NCI-H1092 (cell line): ENCODE measurements at regions not wholly inside any gene's neighbourhood (a gene's known extent, or its start where the extent isn't known, plus 50 kb on each side); places are given as distances from the start of the nearest gene placed in this dataset.

Experiments used
- DNase-seq: peaks from one replicate; lab custom pipeline; 2025; lab: John Stamatoyannopoulos, UW

DNA sequence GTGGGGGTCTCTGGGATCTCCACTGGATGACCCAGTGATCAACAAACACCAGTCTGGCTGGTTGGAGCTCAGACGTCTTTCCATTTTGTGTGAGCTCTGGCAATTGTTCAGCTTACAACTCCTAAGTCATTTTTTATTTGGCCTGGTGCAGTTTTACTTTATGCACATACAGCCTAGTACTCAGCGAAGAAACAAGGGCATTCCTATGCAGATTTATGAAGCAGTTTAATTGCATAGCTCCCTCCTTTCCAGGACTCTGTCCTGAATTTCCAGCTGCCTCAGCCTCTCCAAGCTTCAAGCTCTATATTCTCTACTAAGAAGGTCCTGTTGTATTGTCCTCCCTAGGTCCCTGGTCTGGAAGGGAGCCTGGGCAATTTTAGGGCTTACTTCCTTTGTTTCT is 145.6 kb upstream of the GALNT17 start:
- no peak for DNase-seq

DNA sequence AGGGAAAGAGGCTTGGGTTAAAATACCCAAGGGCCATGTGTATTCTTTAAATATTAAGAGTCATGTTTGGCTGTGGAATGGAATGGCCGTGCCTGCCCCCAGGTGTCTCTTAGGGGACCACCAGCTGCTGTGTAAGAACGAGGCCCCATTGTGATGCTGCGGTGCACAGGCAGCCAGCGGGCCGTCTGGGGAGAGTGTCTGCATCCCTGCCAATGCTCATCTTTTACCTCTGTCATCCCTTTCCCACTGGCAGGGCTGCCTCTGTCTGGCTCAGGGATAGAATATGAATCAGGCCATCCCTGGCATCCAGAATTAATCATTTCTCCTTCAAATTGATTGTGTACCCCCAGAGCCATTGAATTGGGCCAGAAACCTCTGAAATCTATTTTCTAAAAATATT is 137.8 kb upstream of the GALNT17 start:
- no peak for DNase-seq

DNA sequence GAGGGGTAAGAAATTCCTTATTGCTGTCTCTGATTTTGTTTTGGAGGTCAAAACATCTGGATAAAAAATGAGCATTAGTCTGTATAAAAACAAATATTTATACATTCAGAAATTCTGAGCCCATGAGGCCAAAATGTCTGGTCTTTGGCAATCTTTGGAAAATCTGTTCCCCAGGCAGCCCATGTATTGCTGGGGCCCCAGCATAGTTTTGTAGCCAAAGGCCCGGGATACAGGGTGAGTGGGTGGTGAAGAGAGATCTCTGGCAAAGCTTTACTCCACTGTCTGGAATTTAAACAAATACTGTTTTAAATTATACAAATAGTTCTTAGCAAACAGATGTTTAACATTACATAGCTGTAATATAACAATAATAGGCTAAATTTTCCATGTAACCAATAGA is 134.7 kb upstream of the GALNT17 start:
- DNase-seq, result no peak

DNA sequence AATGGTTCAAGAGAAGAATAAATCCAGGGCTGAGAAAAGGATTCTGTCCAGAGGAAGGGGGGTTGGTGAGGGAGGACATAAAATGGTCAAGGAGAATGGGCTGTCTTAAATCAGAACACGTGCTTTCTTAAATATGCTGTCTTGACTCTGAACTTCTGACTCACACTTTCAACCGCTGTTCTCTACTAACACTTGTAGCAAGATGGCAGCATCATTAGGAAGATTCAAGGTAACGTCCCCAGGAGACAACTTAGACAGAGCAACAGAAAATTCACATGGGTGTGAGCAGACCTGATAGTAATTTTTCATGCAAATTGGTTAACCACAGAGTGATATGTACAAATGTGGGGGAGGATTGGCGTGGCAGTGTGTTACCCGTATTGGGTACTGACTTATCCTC is 126.8 kb upstream of the GALNT17 start:
- no peak for DNase-seq

DNA sequence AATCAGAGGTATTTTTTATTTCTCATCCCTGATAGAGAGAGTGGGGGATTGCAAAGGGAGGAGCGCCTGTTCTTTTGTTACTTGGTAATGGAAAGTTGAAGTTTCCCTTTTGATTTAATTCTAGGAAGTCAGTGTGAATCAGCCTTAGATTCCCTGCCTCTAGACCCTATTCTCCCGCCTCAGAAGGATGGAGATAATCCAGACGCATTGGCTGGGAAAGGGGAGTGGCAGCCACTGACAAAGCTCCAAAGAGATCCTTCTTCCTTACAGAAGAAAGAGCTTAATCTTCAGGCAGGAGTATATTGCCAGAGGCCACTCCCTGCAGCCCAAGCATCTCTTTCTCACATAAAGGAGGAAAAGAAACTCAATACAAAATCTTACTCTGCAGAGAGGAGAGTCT is 122.3 kb upstream of the GALNT17 start:
- DNase-seq, result no peak

DNA sequence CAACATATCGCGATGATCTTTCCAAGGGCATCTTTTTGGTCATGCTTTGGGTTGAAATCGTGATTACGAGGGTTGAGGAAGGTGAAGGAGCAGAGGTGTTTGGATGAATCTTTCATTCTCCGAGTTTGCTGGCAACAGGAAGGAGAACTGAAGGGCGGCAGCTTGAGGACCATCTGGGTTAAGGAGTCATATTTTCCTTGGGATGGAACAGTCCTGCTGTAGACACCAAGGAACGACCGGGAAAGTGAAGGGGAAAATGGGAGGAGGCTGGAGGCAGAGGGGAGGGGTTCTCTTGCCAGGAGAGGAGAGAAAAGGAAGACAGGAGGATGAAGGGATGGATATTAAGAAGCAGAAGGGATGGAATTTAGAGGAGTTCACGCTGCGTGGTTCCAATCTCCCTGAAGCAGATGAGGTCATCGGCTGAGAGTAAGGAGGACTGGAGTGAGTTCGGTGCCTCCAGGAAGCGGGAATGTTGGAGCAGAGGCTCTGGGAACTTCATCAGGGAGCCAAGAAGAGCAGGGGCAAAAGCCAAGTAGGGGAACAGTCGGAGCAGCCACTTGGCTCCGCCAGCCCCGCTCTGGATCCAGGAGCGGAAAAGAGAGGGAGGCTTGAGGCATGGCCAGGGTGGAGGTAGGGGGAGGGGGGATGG is 116.6 kb upstream of the GALNT17 start:
- no peak for DNase-seq

DNA sequence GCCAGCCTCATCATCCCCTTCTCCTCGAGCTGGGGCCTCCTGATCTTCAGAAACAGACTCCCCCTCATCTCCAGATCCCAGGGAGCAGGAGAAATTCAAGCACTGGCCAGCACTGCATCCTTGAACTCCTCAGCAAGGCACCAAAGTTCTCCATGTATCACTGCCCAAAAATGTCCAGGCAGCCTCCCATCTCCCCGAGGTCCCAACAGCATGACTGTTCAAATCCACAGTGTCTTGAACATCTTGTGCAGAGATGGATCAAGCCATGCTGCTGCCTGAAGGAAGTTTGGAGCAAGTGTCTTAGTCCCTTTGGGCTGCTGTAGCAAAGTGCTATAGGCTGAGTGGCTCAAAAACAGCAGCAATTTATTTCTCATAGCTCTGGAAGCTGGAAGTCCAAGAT is 115.5 kb upstream of the GALNT17 start:
- DNase-seq, result no peak

DNA sequence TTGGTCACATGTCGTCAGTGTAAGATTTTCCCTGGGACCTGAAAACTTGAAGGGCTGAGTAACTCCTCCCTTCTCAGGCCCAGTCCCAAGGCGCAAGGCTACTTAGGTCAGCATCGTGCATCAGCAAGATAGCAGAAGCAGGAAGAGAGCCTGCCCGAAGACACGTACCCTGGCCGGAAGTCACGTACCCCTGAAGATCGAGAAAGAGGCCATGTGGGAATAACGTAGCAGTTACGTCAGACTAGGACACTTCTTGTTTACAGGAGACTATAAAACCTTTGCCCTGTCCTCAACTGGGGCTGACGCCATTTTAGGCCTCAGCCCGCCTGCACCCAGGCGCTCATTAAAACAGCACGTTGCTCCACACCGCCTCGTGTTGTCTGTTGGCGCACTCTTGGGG is 114.3 kb upstream of the GALNT17 start:
- no peak for DNase-seq

DNA sequence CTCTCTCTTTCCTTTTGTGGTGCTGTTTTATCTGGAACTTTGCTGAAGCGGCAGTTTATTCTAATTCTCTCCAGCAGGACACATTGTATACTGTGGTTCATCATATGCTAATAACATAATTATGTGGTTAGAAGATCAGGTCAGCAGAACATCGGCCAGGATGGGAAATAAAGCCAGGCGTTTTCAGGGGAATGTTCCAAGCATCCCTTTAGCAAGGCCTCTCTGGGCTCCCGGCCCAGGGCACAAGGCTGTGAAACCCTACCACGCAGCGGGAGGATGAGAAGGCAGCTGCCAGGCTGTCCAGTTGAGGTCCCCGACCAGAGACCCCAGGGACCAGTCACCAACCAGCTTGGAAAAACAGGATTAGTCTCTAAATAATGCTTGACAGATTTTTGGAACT is 112.2 kb upstream of the GALNT17 start:
- no peak for DNase-seq

DNA sequence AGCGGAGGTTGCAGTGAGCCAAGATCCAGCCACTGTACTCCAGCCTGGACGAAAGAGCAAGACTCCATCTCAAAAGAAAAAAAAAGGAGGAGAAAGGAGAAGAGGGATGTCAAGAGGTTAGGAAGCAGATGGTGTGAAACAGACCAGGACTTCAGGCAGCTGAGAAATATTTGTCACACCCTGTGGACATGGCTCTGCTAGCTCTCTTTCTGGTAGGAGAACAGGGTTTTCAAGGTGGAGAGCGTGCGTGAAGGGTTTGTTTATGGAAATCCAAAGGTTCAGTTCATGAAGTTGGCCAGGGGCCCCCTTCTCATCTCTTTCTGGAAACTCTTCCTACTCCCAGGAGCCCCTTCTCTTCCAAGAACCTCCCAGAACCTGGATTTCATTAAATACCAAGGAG is 110.8 kb upstream of the GALNT17 start:
- DNase-seq, result no peak

DNA sequence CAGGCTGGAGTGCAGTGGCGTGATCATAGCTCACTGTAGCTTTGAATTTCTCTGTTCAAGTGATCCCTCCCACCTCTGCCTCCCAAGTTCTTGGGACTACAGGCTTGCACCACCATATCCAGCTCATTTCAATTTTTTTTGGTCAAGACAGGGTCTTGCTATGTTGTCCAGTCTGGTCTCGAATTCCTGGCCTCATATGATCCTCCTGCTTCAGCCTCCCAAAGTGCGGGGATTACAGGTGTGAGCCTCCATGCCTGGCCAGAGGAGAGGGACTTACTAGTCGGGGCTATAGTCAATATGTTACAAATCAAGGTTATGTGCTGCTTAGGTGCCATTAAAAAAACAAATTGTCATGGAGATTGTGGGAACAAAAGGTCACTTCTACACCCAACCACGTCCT is 105.3 kb upstream of the GALNT17 start:
- DNase-seq, result no peak

DNA sequence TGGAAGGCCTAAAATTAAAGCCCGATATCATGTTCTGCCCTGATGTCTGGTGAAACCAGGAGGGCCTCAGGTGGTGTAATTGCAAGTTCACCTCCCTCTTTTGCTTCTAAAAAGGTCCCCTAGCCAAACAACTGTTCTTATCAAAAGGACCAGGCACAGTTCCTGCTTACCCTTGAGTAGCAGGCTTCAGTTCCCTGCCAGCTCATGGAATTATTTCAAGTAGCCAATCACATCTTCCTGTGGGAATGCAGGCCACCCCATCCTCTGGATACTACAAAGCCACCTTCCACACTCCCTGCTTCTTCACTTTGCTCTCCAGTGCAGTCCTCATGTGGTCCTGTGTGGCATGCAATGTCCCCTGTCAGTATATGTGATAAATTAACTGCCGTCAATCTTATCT is 97.7 kb upstream of the GALNT17 start:
- no peak for DNase-seq

DNA sequence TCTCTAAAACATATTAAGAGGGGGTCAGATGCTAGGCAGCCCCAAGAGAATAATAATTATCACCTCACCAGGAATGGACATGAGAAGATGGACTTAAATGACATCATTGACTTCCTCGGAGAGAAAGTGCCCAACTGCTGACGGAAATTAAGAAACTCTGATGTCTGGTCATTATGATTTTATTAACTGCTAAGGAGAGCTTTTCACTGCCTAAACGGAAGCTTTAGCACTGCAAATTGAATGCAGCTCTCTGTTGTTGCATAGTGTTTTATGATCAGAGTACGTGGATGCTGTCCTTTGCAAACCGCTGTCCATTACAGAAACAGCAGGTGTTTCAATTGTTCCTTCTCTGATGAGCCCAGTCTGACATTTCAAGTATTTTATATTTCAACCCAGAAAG is 89.4 kb upstream of the GALNT17 start:
- DNase-seq, result no peak

DNA sequence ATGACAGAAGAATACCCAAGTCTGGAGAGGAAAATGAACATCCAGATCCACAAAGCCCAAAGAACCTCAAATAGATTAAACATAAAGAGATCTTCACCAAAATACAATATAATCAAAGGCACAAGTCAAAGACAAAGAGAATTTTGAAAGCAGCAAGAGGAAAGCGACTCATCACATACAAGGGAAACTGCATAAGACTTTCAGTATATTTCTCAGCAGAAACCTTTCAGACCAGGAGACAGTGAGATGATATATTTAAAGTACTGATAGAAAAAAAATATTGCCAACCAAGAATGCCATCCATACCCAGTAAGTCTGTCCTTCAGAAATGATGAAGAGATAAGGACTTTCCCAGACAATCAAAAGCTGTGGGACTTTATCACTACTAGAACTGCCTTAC is 81.5 kb upstream of the GALNT17 start:
- no peak for DNase-seq

DNA sequence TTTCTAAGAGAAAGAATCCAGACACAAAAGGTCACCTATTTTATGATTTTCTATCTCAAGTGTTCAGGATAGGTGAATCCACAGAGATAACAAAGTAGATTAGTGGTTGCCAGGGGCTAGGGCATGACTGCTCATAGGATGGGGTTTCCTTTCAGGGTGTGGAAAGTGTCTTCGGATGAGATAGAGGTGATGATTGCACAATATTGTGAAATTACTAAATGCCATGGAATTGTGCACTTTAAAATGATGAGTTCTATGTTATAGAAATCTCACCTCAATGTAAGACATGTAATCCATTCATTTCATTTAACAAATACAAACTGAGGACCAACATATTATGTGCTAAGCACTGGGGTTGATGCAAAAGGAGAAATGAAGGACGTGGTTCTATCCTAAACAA is 76.4 kb upstream of the GALNT17 start:
- DNase-seq, result no peak

DNA sequence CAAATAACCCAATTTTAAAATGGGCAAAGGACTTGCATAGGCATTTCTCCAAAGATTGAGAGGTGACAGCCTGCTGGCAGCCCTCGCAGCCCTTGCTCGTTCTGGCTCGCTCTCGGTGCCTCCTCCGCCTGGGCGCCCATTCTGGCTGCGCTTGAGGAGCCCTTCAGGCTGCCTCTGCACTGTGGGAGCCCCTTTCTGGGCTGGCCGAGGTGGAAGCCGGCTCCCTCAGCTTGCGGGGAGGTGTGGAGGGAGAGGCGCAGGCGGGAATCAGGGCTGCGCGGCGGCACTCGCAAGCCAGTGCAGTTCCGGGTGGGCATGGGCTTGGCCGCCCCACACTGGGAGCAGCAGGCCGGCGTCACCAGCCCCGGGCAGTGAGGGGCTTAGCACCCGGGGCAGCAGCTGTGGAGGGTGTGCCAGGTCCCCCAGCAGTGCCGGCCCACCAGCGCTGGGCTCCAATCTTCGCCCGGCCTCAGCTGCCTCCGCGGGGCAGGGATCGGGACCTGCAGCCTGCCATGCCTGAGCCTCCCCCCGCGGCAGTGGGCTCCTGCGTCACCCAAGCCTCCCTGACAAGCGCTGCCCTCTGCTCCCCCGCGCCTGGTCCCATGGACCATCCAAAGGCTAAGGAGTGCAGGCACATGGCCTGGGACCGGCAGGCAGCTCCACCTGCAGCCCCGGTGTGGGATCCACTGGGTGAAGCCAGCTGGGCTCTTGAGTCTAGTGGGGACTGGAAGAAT is 54.0 kb upstream of the GALNT17 start:
- DNase-seq, result no peak
